ENCODE measurements at regions not wholly inside any gene's neighbourhood (a gene's known extent, or its start where the extent isn't known, plus 50 kb on each side); places are given as distances from the start of the nearest gene placed in this dataset.
"Not testable (repeated sequence)": the region's sequence is repeated elsewhere in the genome, so short reads cannot be mapped to it uniquely, and the experiment has no call there.

GRCh38 chr4:181834071-181834470 lies 409.1 kb upstream of the TENM3 start:
- no peak overlapping the region for H3K4me3 ChIP-seq
- no peaks in the 10 kb centered on the region for H3K27me3 ChIP-seq (replicated peaks in 1 of 7)
- WGBS, 5 donors: 83 to 90% (median 88%) methylated on average over 2 of the region's 2 CpGs
- intact Hi-C loops (cut with DNase I; ENCODE audit: low total_unique reads): no loop called here
- TF ChIP-seq CTCF (IDR thresholded peaks at IDR 0.05 in 8 of 11, conservative IDR thresholded peaks at IDR 0.05 in 3 of 11) (no peak), POLR2AphosphoS5 (IDR thresholded peaks at IDR 0.05) (no peak), POLR2A (IDR thresholded peaks at IDR 0.05) (no peak)
- DNase-seq: no peak
- no peak overlapping the region for H3K27ac ChIP-seq
- no peaks in the 10 kb centered on the region for H3K4me1 ChIP-seq
- H3K9me3 ChIP-seq: peaks cover 0 to 3% (median 0%) of the 10 kb centered on the region in 8 donors
- H3K36me3 ChIP-seq: no peaks in the 10 kb centered on the region

GRCh38 chr4:181835348-181835747 lies 407.9 kb upstream of the TENM3 start:
- no peak for TF ChIP-seq CTCF (IDR thresholded peaks at IDR 0.05 in 8 of 11, conservative IDR thresholded peaks at IDR 0.05 in 3 of 11)
- TF ChIP-seq POLR2A (IDR thresholded peaks at IDR 0.05): no peak
- no peak for TF ChIP-seq POLR2AphosphoS5 (IDR thresholded peaks at IDR 0.05)
- Histone ChIP-seq H3K36me3 (no peaks in the 10 kb centered on the region), H3K4me3 (no peak overlapping the region), H3K27ac (no peak overlapping the region), H3K4me1 (no peaks in the 10 kb centered on the region), H3K9me3 (peaks cover 0 to 6% (median 0%) of the 10 kb centered on the region in 8 donors), H3K27me3 (replicated peaks in 1 of 7) (no peaks in the 10 kb centered on the region)
- intact Hi-C loops (cut with DNase I; ENCODE audit: low total_unique reads): no loop called here
- WGBS, 5 donors: 66 to 82% (median 78%) methylated on average over 5 of the region's 5 CpGs
- no peak for DNase-seq

- 73 to 82% (median 80%) methylated on average over 3 of the region's 3 CpGs for WGBS, 5 donors
- H3K36me3 ChIP-seq: no peaks in the 10 kb centered on the region
- intact Hi-C loops (cut with DNase I; ENCODE audit: low total_unique reads): no loop called here
- H3K4me1 ChIP-seq: no peaks in the 10 kb centered on the region
- H3K4me3 ChIP-seq: no peak overlapping the region
- H3K27me3 ChIP-seq (replicated peaks in 1 of 7): no peaks in the 10 kb centered on the region
- no peak for TF ChIP-seq POLR2AphosphoS5 (IDR thresholded peaks at IDR 0.05)
- H3K27ac ChIP-seq: no peak overlapping the region
- DNase-seq: no peak
- peaks cover 0 to 6% (median 0%) of the 10 kb centered on the region in 8 donors for H3K9me3 ChIP-seq
Measured at GRCh38 chr4:181838253-181838652, 404.9 kb upstream of the TENM3 start.

GRCh38 chr4:181843797-181844196 lies 399.4 kb upstream of the TENM3 start:
- intact Hi-C loops (cut with DNase I; ENCODE audit: low total_unique reads); DNase-seq; H3K36me3 ChIP-seq: not testable (repeated sequence)

GRCh38 chr4:181845617-181846016 lies 397.6 kb upstream of the TENM3 start:
- 71 to 84% (median 82%) methylated on average over 3 of the region's 3 CpGs for WGBS, 5 donors
- DNase-seq: no peak
- TF ChIP-seq CTCF (IDR thresholded peaks at IDR 0.05 in 8 of 11, conservative IDR thresholded peaks at IDR 0.05 in 3 of 11): no peak
- Histone ChIP-seq H3K4me1 (no peaks in the 10 kb centered on the region), H3K27ac (no peak overlapping the region), H3K9me3 (no peaks in the 10 kb centered on the region), H3K27me3 (replicated peaks in 1 of 7) (no peaks in the 10 kb centered on the region), H3K4me3 (no peak overlapping the region), H3K36me3 (no peaks in the 10 kb centered on the region)
- intact Hi-C loops (cut with DNase I; ENCODE audit: low total_unique reads): no loop called here

More at GRCh38 chr4:181843797-181844196, 399.4 kb upstream of the TENM3 start:
- not testable (repeated sequence) for H3K27me3 ChIP-seq (replicated peaks in 1 of 7); H3K27ac ChIP-seq; H3K4me1 ChIP-seq; H3K9me3 ChIP-seq; H3K4me3 ChIP-seq
- 86 to 93% (median 90%) methylated on average over 14 of the region's 14 CpGs for WGBS, 5 donors
